NCI-H748 (cell line): ENCODE measurements at regions not wholly inside any gene's neighbourhood (a gene's known extent, or its start where the extent isn't known, plus 50 kb on each side); places are given as distances from the start of the nearest gene placed in this dataset.
"Not testable (repeated sequence)": the region's sequence is repeated elsewhere in the genome, so short reads cannot be mapped to it uniquely, and the experiment has no call there.

Experiments used
- DNase-seq: peaks from one replicate; lab custom pipeline; 2025; ENCODE audit not compliant: unreplicated experiment; lab: John Stamatoyannopoulos, UW

DNA sequence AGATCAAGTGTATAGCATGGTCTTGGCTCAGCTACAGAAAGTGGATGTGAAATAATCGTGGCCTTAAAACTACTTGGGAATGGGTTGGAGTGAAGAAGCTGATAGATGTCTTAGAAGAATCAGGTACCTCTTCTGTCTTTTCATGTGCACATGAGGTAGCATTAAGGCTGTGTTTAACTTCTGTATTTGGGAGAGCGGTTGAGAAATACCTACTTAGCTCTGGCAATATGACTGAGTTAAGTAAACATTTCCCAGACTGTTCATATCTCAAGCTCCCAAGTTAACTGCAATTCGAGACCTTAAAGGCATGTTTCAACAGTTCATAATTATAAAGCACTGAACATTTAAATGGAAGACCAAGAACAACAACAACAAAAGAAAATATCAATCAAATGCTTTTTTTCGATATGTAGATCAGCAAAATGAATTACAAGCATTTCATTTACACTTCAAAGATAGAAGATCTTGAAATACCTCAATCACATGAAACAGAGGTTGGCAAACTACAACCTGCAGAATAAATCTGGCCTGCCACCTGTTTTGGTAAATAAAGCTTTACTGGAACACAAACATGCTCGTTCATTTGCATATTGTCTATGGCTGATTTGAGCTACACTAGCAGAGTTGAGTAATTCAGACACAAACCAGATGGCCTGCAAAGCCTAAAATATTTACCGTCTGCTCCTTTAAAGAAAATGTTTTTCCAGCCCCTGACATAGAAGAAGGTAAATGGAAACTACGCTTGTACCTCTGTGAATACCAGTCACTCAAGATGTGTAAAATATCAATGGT, 337.1 kb upstream of the GLI3 start:
- DNase-seq, result no peak

DNA sequence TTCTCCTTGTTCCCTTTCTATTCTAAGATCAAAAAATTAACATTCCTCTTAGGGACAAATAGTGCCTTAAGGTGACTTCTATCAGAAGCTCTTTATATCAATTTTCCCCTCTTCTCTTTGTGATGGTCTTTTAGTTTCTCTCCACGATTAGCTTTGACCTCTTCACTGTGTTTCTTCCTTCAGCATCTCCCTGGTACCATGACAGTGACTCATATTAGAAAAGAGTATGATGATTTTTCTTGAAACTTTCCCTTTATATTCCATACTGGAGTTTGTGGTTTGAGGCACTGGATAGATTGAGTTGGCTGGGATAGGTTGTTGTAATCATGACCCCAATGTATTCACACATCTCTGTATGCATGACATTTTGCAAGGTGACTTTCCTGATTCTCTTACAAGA, 335.6 kb upstream of the GLI3 start:
- no peak for DNase-seq

DNA sequence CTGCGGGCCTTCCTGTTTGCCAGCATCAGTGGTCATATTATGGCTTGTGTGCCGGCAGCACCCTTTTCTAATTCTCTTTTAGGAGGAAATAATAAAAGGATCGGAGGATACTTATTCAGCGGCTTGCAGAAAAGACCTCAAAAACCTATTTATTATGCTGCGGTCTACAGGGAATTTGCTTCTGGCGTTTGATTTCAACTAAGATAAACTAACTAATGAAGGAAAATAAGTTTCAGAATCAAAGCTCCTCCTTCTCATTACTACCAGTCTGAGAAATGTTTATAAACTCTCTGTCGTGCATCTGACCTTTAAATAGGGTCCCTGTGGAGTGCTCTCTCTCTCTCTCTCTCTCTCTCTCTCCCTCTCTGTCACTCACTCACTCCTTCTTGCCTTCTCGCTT, 335.0 kb upstream of the GLI3 start:
- no peak for DNase-seq

DNA sequence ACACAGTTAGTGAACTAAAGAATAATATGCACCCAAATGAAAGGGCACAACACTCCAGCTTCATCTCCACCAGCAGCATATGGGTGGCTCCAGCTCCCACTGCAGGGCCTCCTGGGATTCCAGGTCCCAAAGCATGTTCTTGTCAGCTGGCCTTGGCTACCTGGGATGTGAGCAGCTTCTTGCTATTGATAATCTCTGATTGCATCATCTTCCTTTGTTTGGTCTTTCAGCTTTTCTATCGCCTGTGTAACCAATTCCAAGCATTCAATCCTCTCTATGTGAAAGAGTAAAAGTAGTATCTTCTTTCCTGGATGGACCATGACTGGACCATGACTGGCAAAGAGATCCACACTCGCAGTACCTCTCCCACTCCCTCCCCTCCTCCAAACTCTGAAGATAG, 333.9 kb upstream of the GLI3 start:
- DNase-seq, result no peak

DNA sequence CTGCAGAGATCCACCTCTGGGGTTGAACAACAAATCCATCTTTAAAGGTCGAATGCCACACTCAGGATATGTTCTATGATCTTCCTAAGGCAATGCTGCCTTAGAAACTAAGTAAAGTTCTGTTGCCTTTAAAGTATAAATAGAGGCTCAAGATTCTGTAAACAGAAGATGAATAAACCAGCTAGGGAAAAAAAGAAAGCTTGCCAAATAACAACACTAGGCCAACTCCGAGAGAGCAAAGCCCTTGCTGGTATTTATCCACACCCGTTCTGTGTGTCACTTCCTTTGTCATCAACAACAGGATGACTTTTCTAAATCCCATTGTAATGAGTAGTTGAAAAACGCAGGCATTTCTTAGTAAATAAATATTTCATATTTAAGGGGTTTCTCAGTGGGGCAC, 330.0 kb upstream of the GLI3 start:
- no peak for DNase-seq

DNA sequence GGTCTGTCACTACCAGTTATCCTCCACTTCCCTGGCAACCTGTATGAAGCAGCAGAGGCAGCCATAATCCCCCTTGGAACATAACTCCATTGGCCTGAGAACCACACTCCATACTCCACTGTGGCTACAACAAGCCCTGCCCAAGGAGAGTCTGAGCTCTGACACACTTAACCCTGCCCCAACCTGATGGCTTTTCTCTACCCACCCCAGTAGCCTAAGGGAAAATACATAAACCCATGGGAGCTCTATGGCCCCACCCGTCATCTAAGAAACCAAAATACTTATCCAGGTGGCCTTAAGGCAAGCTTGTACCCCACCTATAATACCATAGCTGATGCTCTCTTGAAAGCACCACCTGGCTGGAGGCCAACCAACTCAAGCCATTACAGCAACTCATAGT, 324.8 kb upstream of the GLI3 start:
- DNase-seq, result no peak

DNA sequence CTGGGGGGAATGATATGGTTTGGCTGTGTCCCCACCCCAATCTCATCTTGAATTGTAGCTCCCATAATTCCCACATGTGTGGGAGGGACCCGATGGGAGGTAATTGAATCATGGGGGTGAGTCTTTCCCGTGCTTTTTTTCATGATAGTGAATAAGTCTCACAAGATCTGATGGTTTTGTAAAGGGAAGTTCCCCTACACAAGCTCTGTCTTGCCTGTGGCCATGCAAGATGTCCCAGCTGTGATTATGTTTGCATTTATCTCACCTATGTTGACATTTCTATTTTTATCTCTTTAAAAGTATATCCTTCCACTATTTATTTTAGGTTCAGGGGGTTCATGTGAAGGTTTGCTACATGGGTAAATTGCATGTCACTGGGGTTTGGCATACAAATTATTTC, 323.9 kb upstream of the GLI3 start:
- DNase-seq, result no peak

DNA sequence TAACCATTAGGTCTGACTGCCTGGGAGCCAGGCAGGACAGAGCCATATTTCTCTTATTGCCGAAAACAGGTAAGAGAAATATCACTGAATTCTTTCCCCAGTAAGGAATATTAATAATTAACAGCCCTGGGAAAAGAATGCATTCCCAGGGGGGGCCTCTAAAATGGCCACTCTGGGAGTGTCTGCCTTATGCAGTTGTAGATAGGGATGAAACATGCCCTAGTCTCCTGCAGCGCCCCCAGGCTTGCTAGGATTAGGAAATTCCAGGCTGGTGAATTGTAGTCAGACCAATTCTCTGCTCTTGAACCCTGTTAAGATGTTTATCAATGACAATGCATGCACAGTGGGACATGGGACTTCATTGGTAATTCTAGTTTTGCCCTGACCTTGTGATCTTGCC, 317.9 kb upstream of the GLI3 start:
- DNase-seq, result not testable (repeated sequence)

DNA sequence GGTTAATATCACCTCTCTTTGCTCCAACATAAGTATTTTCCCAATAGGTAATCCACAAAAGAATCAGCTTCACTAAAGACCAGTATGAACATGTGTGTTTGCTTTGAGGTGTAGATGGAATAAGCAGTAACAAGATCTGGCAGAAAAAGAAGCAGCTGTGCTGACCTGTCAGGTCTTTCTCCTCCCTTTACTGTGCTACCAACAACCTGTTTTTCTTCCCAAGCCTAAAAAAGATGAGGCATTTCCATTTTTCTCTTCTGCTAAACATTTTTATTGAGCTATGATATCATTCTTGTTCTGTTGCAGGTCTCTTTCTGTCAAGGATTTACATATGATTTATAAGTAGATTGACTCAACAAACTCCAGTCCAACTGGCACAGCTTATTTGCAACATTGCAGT, 315.2 kb upstream of the GLI3 start:
- DNase-seq, result no peak

DNA sequence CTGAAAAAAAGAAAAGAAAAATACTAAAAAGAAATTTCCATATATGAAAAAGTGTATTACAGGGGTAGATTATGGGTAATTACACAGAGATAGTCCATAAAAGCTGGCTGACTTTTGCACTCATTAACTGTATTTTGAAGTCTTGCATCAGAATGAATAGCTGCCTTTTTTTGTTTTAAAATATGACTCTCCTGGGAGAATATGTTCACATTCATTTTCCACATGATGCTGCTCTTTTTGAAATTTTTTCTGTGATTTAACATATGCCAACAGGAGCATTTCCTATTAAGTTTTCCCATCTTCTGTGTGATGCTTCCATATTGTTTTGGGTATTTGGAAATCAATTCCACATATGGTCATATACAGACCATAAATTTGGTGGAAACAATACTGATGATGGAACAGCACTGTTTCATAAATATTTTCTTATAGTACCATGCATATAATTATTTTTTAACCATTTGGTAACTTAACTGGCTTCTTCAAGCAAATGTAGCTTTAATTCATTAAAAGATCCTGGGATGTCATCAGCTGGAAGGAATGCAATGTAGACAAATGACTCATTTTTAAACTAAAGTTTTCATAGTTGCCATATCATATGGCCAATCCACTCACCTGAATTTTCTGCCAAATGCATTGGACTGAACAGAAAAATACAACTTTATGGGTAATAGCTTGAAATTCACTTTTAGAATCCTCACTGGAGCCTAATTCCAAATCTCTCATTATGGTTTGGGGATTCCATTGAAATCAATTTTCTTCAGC, 313.9 kb upstream of the GLI3 start:
- DNase-seq, result no peak

DNA sequence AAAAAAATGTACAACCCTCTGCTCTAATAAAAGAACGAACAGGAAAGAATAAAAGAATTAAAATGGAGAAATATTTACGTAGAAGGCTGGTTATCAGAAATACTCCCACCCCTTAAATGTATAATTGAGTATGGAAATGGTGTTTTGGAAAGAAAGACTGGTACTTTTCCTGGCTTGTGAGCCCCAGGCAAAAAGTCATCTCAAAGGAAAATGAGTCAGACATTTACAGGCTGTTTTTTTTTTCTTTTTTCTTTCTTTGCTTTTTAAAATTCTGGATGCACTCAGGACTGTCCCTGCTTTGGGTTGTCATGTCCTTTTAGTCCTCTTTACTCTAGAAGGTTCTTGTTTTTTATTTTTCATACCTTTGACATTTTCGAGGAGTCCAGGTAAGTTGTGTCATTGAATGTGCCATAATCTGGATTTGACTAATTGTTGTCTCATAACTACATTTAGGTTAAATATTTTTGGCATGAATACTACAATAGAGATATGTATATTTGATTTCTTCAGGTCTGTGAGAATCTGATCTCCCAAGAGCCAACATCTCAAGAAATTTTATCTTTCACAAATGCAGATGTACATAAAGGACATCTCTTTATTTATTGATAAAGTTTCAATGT, 313.0 kb upstream of the GLI3 start:
- no peak for DNase-seq

DNA sequence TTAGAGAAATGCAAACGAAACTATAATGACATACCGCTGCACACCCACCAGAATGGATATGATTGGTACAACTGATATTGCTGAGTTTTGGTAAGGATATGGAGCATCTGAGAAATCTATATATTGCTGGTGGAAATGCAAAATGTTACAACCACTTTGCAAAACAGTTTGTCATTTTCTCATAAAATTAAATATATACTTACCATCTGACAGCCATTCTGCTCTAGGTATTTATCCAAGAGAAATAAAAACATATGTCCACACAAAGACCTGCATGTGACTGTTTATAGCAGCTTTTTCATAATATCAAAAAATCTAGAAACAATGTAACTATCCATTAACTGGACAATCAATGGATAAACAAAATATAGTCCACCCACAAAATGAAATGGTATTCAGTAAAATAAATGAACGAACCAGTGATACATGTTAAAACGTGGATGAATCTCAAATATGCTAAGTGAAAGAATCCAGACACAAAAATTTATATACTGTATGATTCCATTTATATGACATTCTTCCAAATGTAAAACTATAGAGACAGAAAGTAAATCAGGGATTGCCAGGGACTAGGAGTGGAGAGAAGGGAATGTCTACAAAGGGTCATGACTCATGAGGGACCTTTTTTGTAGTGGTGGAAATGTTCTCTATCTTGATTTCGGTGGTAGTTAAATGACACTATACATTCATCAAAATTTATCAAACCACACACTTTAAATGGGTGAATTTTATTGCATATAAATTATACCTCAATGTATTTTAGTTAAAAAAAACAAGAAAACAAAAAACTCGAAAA, 312.0 kb upstream of the GLI3 start:
- no peak for DNase-seq

DNA sequence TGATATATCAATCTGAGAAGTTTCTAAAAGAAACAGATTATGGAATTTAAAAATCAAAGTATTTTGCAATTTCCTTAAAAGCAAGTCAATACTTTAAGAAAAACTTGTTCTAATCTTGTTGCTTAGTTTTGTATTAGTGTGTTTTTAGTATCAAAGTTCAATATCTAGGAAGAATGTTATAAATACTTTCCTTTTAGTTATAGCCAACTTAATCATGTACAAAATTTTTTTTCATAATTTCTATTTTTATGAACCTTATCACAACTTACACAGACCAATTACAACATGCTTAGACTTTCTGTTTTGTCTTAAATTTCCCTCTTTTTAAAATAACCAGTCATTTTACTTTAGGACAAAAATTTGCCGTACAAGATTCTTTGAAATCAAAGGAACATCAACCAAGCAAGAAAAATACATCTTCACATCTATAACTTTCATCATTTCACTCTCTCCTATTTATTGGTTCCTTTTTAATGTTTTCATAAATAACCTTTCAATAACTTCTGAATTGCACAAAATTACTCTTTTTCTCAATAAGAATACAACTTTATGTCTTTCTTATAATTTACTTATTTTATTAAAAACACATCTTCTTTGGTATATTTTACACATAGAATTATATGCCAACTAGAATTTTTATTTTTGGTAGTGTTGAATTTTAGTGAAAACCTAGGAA, 308.2 kb upstream of the GLI3 start:
- DNase-seq, result no peak

DNA sequence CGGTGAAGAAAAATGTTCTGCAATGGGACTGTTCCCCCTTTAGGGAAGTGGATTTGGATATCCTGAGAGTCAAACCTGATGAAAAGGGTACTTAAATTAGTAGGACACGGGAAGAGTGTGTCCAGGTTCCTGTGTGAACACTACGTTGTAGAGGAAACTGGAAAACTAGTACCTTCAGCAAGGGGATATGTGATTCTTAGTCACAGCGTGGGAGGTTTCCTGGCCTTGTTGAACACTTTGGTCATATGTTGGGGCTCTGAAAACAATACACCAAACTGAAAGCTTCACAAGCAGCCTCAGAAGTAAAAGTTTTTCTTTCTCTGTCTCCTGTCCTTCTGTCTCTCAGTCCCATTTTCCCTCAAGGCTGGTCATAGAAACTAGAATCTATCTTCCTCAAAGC, 306.9 kb upstream of the GLI3 start:
- no peak for DNase-seq

DNA sequence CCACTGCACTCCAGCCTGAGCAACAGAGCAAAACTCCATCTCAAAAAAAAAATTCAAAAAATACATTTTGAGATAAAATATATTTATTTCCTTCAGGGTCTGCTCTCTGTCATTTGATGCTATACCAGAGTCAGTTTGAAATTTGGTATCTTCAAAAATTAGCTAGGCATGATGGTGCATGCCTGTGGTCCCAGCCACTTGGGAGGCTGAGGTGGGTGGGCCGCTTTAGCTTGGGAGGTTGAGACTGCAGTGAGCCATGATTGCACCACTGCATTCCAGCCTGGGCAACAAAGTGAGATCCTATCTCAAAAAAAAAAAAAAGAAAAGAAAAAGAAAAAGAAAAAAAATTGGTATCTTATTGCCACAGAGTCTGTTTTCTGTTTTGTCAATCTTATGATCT, 305.4 kb upstream of the GLI3 start:
- not testable (repeated sequence) for DNase-seq

DNA sequence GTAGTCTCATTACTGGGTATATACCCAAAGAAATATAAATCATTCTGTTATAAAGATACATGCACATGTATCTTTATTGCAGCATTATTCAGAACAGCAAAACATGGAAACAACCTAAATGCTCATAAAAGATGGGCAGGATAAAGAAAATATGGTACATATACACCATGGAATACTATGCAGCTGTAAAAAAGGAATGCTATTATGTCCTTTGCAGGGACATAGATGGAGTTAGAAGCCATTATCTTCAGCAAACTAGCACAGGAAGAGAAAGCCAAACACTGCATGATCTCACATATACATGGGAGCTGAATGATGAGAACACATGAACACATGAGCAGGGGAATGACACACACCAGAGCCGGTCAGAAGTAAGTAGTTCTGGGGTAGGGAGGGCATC, 297.4 kb upstream of the GLI3 start:
- DNase-seq, result no peak

DNA sequence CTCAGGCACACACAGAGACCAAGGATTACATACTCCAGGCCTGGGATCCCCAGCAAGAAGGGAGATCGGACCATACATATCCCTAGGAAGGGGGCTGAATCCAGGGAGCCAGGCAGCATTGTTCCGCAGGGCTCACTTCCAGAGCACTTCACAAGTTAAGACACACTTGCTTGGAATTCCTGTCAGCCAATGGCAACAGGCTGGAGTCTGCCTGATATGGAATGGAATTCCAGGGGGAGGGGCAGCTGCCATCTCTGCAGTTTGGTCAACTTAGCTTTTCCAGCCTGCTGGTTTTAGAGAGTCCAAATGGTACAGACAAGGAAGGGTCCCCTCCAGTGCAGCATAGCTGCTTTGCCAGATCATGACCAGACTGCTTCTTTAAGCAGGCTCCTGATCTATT, 290.0 kb upstream of the GLI3 start:
- no peak for DNase-seq

DNA sequence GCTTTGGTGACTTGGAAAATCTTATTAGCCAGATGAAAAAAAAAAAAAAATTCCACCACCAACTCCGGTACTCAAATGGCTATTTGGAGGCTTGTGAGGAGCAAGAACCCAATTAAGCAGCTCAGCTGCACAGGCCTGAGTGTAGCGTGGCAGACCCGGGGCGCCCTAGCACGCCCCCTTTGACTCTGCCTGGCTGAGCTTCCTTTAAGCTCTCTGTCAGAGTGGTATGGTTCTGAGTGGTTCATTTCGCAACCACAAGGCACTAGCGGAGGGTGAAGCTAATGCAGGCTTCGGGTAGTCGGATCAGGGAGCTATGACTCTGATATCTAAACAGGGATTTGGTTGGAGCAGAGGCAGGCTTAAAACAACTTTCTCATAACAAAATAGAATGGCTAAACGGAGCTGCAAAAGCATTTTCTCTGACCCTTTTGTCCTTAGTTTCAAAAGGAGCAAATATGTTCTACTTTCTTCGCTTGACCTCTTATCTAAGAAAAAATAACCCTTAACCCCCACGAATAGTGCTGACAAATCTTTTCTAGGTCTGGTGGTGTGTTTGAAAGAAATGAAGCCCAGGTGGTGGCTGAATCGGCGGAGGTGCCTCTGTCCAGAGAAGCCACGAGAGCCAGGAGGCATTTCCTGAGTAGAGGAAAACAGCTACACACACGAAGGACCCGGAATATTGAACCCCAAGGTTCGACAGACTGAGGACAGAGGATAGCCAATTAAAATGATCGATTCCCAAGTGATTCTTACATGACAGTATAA, 285.4 kb upstream of the GLI3 start:
- no peak for DNase-seq

DNA sequence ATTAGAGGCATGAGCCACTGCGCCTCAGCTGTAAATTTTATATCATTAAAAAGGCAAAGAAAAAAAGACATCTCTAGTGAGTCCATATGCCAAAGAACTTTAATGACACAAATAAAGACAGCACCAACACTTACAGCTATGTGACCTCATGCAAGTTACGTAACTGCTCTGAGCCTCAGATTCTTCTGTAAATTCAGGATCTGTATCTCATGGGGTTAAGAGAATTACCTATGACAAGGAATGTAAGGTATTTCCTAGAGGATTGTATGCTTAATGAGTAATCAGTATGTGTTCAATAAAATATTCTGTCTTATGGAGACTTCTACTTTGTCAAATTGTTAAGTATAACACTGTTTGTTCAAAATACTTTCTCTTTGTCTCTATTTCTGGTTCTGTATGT, 274.0 kb upstream of the GLI3 start:
- DNase-seq, result no peak

DNA sequence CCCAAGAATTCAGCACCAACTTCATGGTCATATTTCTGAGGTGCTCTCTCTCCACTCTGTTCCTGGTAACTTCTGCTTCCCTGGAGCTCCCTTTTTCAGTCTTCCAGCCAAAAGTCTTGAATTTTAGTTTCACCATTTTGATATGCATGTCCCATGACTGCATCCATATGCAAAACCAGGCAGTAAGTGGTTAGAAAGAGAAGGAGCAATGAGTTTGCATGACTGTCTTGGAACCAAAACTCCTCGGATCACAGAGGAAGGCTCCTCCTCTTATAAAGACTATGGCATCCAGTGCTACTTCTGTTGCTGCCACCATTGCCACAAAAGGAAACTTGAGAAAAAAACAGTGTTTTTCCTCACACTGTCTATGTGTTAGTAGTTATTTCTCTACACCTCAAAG, 269.1 kb upstream of the GLI3 start:
- DNase-seq, result no peak
